Activated CD8-positive, alpha-beta T cell treated with anti-CD3 and anti-CD28 coated beads for 36 hours (primary cell): ENCODE measurements at regions not wholly inside any gene's neighbourhood (a gene's known extent, or its start where the extent isn't known, plus 50 kb on each side); places are given as distances from the start of the nearest gene placed in this dataset.
"Not testable (repeated sequence)": the region's sequence is repeated elsewhere in the genome, so short reads cannot be mapped to it uniquely, and the experiment has no call there.

Experiments used
- ATAC-seq: fragments of 200-7000 bp; cut with Tn5 transposase; one replicate; pipeline ENCODE4 v1.10.0; 2021; ENCODE audit warnings: mild to moderate bottlenecking, moderate library complexity
- CTCF ChIA-PET: fragments of 350-600 bp; sonication (Branson Sonifier 250); formaldehyde crosslinking; loops from one replicate; lab custom pipeline; 2021; ENCODE audit warnings: antibody characterized with exemption; lab: Charles Lee
- POLR2A ChIA-PET: fragments of 350-600 bp; sonication (Branson Sonifier 250); formaldehyde crosslinking; loops from one replicate; lab custom pipeline; 2021; ENCODE audit warnings: antibody characterized with exemption; lab: Charles Lee
- DNase-seq: peaks from one replicate; pipeline ENCODE4 v3.0.0-alpha.2; 2020
- H3K27ac Mint-ChIP-seq: one replicate; pipeline ENCODE4 v1.8.0; 2021; ENCODE audit warnings: mild to moderate bottlenecking, mixed read lengths
- H3K27me3 Mint-ChIP-seq: one replicate; pipeline ENCODE4 v1.8.0; 2021; ENCODE audit warnings: mixed read lengths
- H3K36me3 Mint-ChIP-seq: one replicate; pipeline ENCODE4 v1.8.0; 2021; ENCODE audit warnings: low read depth, mixed read lengths
- H3K4me1 Mint-ChIP-seq: one replicate; pipeline ENCODE4 v1.8.0; 2021; ENCODE audit warnings: low read depth, mixed read lengths
- H3K4me3 Mint-ChIP-seq: one replicate; pipeline ENCODE4 v1.8.0; 2021; ENCODE audit warnings: mild to moderate bottlenecking, moderate library complexity, mixed read lengths
- H3K9me3 Mint-ChIP-seq: one replicate; pipeline ENCODE4 v1.8.0; 2021; ENCODE audit warnings: mixed read lengths
- CTCF ChIP-seq: fragments of 200-600 bp; IDR thresholded peaks from one replicate; pipeline ENCODE4 v1.8.0; 2022; ENCODE audit warnings: antibody characterized with exemption, mild to moderate bottlenecking
- intact Hi-C: fragments of 100-400 bp; cut with micrococcal nuclease; formaldehyde crosslinking; loops from one replicate; pipeline ENCODE4 v1.10.0; 2022

GRCh38 chr3:98691897-98692296 is 71.2 kb upstream of the ST3GAL6 start:
- DNase-seq (no peak), ATAC-seq (no peak)
- H3K36me3 Mint-ChIP-seq, result no peaks in the 10 kb centered on the region
- no peak overlapping the region for H3K27ac Mint-ChIP-seq
- H3K9me3 Mint-ChIP-seq, result peaks cover under 1% of the 10 kb centered on the region
- intact Hi-C loops, result no loop called here
- TF ChIP-seq CTCF, result no peak
- H3K4me3 Mint-ChIP-seq, result no peak overlapping the region
- POLR2A ChIA-PET, result no interaction called here
- no peaks in the 10 kb centered on the region for H3K27me3 Mint-ChIP-seq
- H3K4me1 Mint-ChIP-seq, result no peaks in the 10 kb centered on the region
- CTCF ChIA-PET, result interaction anchor here (1.0 kb wide), 1 partner anchor 90 kb away, joined by 3 read pairs; no protein-coding TSS in a partner anchor

GRCh38 chr3:98692787-98693473 is 70.2 kb upstream of the ST3GAL6 start:
- CTCF ChIA-PET, result no interaction called here
- H3K27me3 Mint-ChIP-seq, result no peaks in the 10 kb centered on the region
- ATAC-seq, result no peak
- no peaks in the 10 kb centered on the region for H3K9me3 Mint-ChIP-seq
- POLR2A ChIA-PET, result no interaction called here
- no peaks in the 10 kb centered on the region for H3K4me1 Mint-ChIP-seq
- intact Hi-C loops, result no loop called here
- no peak for DNase-seq
- H3K4me3 Mint-ChIP-seq, result no peak overlapping the region
- no peak overlapping the region for H3K27ac Mint-ChIP-seq
- TF ChIP-seq CTCF, result no peak
- H3K36me3 Mint-ChIP-seq, result no peaks in the 10 kb centered on the region

- H3K27ac Mint-ChIP-seq, result no peak overlapping the region
- ChIA-PET CTCF (no interaction called here), POLR2A (no interaction called here)
- H3K4me1 Mint-ChIP-seq, result no peaks in the 10 kb centered on the region
- no peaks in the 10 kb centered on the region for H3K27me3 Mint-ChIP-seq
- no peak for DNase-seq
- TF ChIP-seq CTCF, result no peak
- intact Hi-C loops, result no loop called here
- no peak overlapping the region for H3K4me3 Mint-ChIP-seq
- no peaks in the 10 kb centered on the region for H3K9me3 Mint-ChIP-seq
- H3K36me3 Mint-ChIP-seq, result no peaks in the 10 kb centered on the region
- no peak for ATAC-seq
Observed at GRCh38 chr3:98695796-98696195, 67.3 kb upstream of the ST3GAL6 start.

- intact Hi-C loops, H3K27ac Mint-ChIP-seq, H3K4me3 Mint-ChIP-seq, DNase-seq, CTCF ChIA-PET, POLR2A ChIA-PET, H3K36me3 Mint-ChIP-seq, H3K4me1 Mint-ChIP-seq, H3K27me3 Mint-ChIP-seq, H3K9me3 Mint-ChIP-seq, ATAC-seq: not testable (repeated sequence)
Observed at GRCh38 chr3:98696296-98696695, 66.8 kb upstream of the ST3GAL6 start.

- ChIA-PET POLR2A (no interaction called here), CTCF (no interaction called here)
- intact Hi-C loops, result no loop called here
- Mint-ChIP-seq H3K27ac (no peak overlapping the region), H3K4me3 (no peak overlapping the region), H3K27me3 (no peaks in the 10 kb centered on the region), H3K9me3 (no peaks in the 10 kb centered on the region), H3K4me1 (no peaks in the 10 kb centered on the region), H3K36me3 (no peaks in the 10 kb centered on the region)
- no peak for TF ChIP-seq CTCF
- DNase-seq (no peak), ATAC-seq (no peak)
Observed at GRCh38 chr3:98697225-98697624, 65.9 kb upstream of the ST3GAL6 start.
